Fibroblast of lung (primary cell): ENCODE measurements at regions not wholly inside any gene's neighbourhood (a gene's known extent, or its start where the extent isn't known, plus 50 kb on each side); places are given as distances from the start of the nearest gene placed in this dataset.

Source experiments
- DNase-seq, 2 donors: peaks; one replicate each; pipeline versions ENCODE4 v3.0.0 to v3.0.0-alpha.2; 2010; ENCODE audit warnings: low read depth in 2 of 2
- H2AFZ ChIP-seq: 2 replicates; pipeline ENCODE4 v1.5.1; 2012; ENCODE audit warnings: low read length, control low read depth, inconsistent platforms
- H3K27ac ChIP-seq: 2 replicates; pipeline ENCODE4 v1.5.1; 2011; ENCODE audit warnings: low read length, control low read depth; ENCODE audit not compliant: insufficient read depth
- H3K27me3 ChIP-seq: 2 replicates; pipeline ENCODE4 v1.5.1; 2011; ENCODE audit warnings: mild to moderate bottlenecking, low read length; ENCODE audit not compliant: control insufficient read depth, insufficient read depth
- H3K36me3 ChIP-seq: 2 replicates; pipeline ENCODE4 v1.5.1; 2011; ENCODE audit warnings: low read length; ENCODE audit not compliant: control insufficient read depth, insufficient read depth
- H3K4me1 ChIP-seq: 2 replicates; pipeline ENCODE4 v1.5.1; 2011; ENCODE audit warnings: low read length; ENCODE audit not compliant: control insufficient read depth, insufficient read depth; ENCODE audit errors: extremely low read depth
- H3K4me2 ChIP-seq: 2 replicates; pipeline ENCODE4 v1.5.1; 2011; ENCODE audit warnings: low read length, control low read depth; ENCODE audit not compliant: insufficient read depth; ENCODE audit errors: extremely low read depth
- H3K4me3 ChIP-seq, 4 experiments: fragments of 200-600 bp in 1 of 4; sonication (generic) in 1 of 4; replicated peaks in 1 of 4; 2 replicates each; pipeline ENCODE4 v1.5.1; 2011 to 2016; ENCODE audit warnings: low read length in 4 of 4, low read depth in 3 of 4, mild to moderate bottlenecking in 3 of 4, control low read depth in 2 of 4, inconsistent platforms in 1 of 4, mixed read lengths in 1 of 4; ENCODE audit not compliant: insufficient read depth in 1 of 4; ENCODE audit errors: control extremely low read depth in 1 of 4
- H3K79me2 ChIP-seq: 2 replicates; pipeline ENCODE4 v1.5.1; 2012; ENCODE audit warnings: mild to moderate bottlenecking, low read length, inconsistent platforms; ENCODE audit not compliant: control insufficient read depth, insufficient read depth
- H3K9ac ChIP-seq: 2 replicates; pipeline ENCODE4 v1.5.1; 2011; ENCODE audit warnings: mild to moderate bottlenecking, low read length, control low read depth; ENCODE audit not compliant: insufficient read depth
- H3K9me3 ChIP-seq: 2 replicates; pipeline ENCODE4 v1.5.1; 2012; ENCODE audit warnings: low read depth, low read length; ENCODE audit not compliant: control insufficient read depth, insufficient read depth
- H4K20me1 ChIP-seq: 2 replicates; pipeline ENCODE4 v1.5.1; 2011; ENCODE audit warnings: low read length; ENCODE audit not compliant: control insufficient read depth, insufficient read depth; ENCODE audit errors: extremely low read depth
- EZH2 ChIP-seq: IDR thresholded peaks from 2 replicates; pipeline ENCODE4 v1.5.1; 2012; ENCODE audit warnings: low read length, control low read depth, mild to moderate bottlenecking; ENCODE audit errors: missing control alignments
- TF ChIP-seq, protein P1 (sequence below), 2 donors: IDR thresholded peaks in 1 of 2; conservative IDR thresholded peaks in 1 of 2; 1 replicate in 1 of 2; 2 replicates in 1 of 2; pipeline ENCODE4 v1.5.1; 2011 to 2012; ENCODE audit warnings: low read length in 2 of 2, control low read depth in 1 of 2, inconsistent platforms in 1 of 2, low read depth in 1 of 2, mild to moderate bottlenecking in 1 of 2

DNA sequence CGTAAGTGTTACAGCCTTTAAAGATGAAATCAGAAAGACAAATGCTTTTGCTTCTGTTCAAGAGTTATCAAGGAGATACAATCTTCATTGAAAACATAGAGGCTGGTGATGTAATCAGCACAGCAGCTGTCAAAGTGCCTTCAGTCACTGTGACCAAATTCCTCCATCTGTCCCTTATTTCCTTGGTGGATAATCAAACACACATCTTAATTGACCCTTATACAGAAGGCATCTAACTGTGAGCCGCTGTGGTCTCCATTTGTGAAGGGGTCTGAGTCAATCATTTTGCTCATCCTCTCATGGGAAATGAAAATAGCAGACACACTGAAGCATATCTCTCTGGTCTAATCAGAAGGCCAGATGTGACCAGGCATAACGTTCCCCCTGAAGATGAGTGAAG is 130.1 kb upstream of the TLR4 start:
- TF ChIP-seq EZH2, result no peak
- TF ChIP-seq, protein P1, sequence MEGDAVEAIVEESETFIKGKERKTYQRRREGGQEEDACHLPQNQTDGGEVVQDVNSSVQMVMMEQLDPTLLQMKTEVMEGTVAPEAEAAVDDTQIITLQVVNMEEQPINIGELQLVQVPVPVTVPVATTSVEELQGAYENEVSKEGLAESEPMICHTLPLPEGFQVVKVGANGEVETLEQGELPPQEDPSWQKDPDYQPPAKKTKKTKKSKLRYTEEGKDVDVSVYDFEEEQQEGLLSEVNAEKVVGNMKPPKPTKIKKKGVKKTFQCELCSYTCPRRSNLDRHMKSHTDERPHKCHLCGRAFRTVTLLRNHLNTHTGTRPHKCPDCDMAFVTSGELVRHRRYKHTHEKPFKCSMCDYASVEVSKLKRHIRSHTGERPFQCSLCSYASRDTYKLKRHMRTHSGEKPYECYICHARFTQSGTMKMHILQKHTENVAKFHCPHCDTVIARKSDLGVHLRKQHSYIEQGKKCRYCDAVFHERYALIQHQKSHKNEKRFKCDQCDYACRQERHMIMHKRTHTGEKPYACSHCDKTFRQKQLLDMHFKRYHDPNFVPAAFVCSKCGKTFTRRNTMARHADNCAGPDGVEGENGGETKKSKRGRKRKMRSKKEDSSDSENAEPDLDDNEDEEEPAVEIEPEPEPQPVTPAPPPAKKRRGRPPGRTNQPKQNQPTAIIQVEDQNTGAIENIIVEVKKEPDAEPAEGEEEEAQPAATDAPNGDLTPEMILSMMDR (conservative IDR thresholded peaks at IDR 0.05 in 1 of 2, IDR thresholded peaks at IDR 0.05 in 1 of 2; ENCODE audit: low read depth in 1 of 2, low read length in 2 of 2), result no peak
- Histone ChIP-seq H3K4me1 (no peaks in the 10 kb centered on the region), H3K4me2 (no peak overlapping the region), H3K27ac (no peak overlapping the region), H3K9me3 (no peaks in the 10 kb centered on the region), H3K4me3 (no peak overlapping the region), H3K27me3 (no peaks in the 10 kb centered on the region), H3K9ac (no peak overlapping the region), H4K20me1 (no peaks in the 10 kb centered on the region), H2AFZ (no peak overlapping the region), H3K79me2 (no peaks in the 10 kb centered on the region), H3K36me3 (no peaks in the 10 kb centered on the region)
- DNase-seq, result no peak

GRCh38 chr9:117564839-117565238 is 139.4 kb upstream of the TLR4 start:
- H3K4me1 ChIP-seq, result no peaks in the 10 kb centered on the region
- no peaks in the 10 kb centered on the region for H3K9me3 ChIP-seq
- H3K36me3 ChIP-seq, result no peaks in the 10 kb centered on the region
- H2AFZ ChIP-seq, result no peak overlapping the region
- no peak for TF ChIP-seq EZH2
- TF ChIP-seq, protein P1 (conservative IDR thresholded peaks at IDR 0.05 in 1 of 2, IDR thresholded peaks at IDR 0.05 in 1 of 2; ENCODE audit: low read depth in 1 of 2, low read length in 2 of 2), result no peak
- DNase-seq, result no peak
- H3K4me3 ChIP-seq, result no peak overlapping the region
- no peaks in the 10 kb centered on the region for H3K79me2 ChIP-seq
- no peaks in the 10 kb centered on the region for H4K20me1 ChIP-seq
- no peak overlapping the region for H3K9ac ChIP-seq
- no peak overlapping the region for H3K27ac ChIP-seq
- no peaks in the 10 kb centered on the region for H3K27me3 ChIP-seq
- H3K4me2 ChIP-seq, result no peak overlapping the region

DNA sequence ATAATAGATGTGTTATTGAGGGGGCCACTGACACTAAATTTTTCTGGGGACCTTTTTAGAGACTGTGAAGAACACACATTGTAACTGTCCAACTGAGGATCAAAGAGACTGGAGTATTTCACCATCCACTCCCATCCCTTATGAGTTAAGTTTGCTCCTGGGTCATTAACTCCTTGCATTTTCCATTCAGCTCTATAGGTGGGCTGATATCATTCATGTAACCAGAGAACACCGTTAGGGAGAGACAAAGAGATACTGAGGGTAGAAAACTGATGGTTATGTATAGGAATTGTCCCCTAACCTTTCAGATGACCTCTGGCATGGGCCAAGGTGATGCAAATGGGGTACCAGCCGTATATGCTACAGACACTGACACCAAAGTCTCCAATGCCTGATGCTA is 142.4 kb upstream of the TLR4 start:
- no peaks in the 10 kb centered on the region for H3K27me3 ChIP-seq
- no peak overlapping the region for H2AFZ ChIP-seq
- DNase-seq, result no peak
- H3K4me1 ChIP-seq, result no peaks in the 10 kb centered on the region
- H3K79me2 ChIP-seq, result no peaks in the 10 kb centered on the region
- H3K9me3 ChIP-seq, result no peaks in the 10 kb centered on the region
- H4K20me1 ChIP-seq, result no peaks in the 10 kb centered on the region
- no peak overlapping the region for H3K4me2 ChIP-seq
- H3K27ac ChIP-seq, result no peak overlapping the region
- TF ChIP-seq EZH2, result no peak
- TF ChIP-seq, protein P1 (conservative IDR thresholded peaks at IDR 0.05 in 1 of 2, IDR thresholded peaks at IDR 0.05 in 1 of 2; ENCODE audit: low read depth in 1 of 2, low read length in 2 of 2), result no peak
- no peak overlapping the region for H3K9ac ChIP-seq
- no peaks in the 10 kb centered on the region for H3K36me3 ChIP-seq
- no peak overlapping the region for H3K4me3 ChIP-seq
